ENCODE measurements at regions not wholly inside any gene's neighbourhood (a gene's known extent, or its start where the extent isn't known, plus 50 kb on each side); places are given as distances from the start of the nearest gene placed in this dataset. TPM values are rescaled to one million over a fixed set of nuclear protein-coding genes. Genes with fewer than 3 reads are reported as not detected.
A peak's percentile ranks its signal among the peaks of the same experiment; 100 is the strongest.
"Not testable (repeated sequence)": the region's sequence is repeated elsewhere in the genome, so short reads cannot be mapped to it uniquely, and the experiment has no call there.

- Mint-ChIP-seq H3K27ac (ENCODE audit: unreplicated experiment) (no peak overlapping the region), H3K4me1 (peaks cover 28% of the 10 kb centered on the region), H3K27me3 (ENCODE audit: low read depth) (peaks cover 7% of the 10 kb centered on the region), H3K36me3 (ENCODE audit: low read depth) (no peaks in the 10 kb centered on the region), H3K4me3 (no peak overlapping the region), H3K9me3 (peaks cover 9% of the 10 kb centered on the region)
- no peak for DNase-seq (ENCODE audit: low read depth, low spot score)
- TF ChIP-seq CTCF (conservative IDR thresholded peaks at IDR 0.05): no peak
Observed at GRCh38 chrX:2554891-2555290, 54.1 kb upstream of the DHRSX start.

GRCh38 chrX:2554066-2554465, 53.3 kb upstream of the DHRSX start:
- not testable (repeated sequence) for H3K27me3 Mint-ChIP-seq (ENCODE audit: low read depth); DNase-seq (ENCODE audit: low read depth, low spot score); H3K9me3 Mint-ChIP-seq; H3K36me3 Mint-ChIP-seq (ENCODE audit: low read depth); H3K4me3 Mint-ChIP-seq
- H3K27ac Mint-ChIP-seq (ENCODE audit: unreplicated experiment): peak overlapping the region; percentile 36
- peaks cover 37% of the 10 kb centered on the region for H3K4me1 Mint-ChIP-seq

GRCh38 chrX:2552621-2553201, 51.9 kb upstream of the DHRSX start:
- no peak for DNase-seq (ENCODE audit: low read depth, low spot score)
- no peaks in the 10 kb centered on the region for H3K27me3 Mint-ChIP-seq (ENCODE audit: low read depth)
- no peak overlapping the region for H3K4me3 Mint-ChIP-seq
- peaks cover 41% of the 10 kb centered on the region for H3K4me1 Mint-ChIP-seq
- peak overlapping the region; percentile 82 for H3K27ac Mint-ChIP-seq (ENCODE audit: unreplicated experiment)
- H3K36me3 Mint-ChIP-seq (ENCODE audit: low read depth): no peaks in the 10 kb centered on the region
- peaks cover 8% of the 10 kb centered on the region for H3K9me3 Mint-ChIP-seq
- no peak for TF ChIP-seq CTCF (conservative IDR thresholded peaks at IDR 0.05)

DNA sequence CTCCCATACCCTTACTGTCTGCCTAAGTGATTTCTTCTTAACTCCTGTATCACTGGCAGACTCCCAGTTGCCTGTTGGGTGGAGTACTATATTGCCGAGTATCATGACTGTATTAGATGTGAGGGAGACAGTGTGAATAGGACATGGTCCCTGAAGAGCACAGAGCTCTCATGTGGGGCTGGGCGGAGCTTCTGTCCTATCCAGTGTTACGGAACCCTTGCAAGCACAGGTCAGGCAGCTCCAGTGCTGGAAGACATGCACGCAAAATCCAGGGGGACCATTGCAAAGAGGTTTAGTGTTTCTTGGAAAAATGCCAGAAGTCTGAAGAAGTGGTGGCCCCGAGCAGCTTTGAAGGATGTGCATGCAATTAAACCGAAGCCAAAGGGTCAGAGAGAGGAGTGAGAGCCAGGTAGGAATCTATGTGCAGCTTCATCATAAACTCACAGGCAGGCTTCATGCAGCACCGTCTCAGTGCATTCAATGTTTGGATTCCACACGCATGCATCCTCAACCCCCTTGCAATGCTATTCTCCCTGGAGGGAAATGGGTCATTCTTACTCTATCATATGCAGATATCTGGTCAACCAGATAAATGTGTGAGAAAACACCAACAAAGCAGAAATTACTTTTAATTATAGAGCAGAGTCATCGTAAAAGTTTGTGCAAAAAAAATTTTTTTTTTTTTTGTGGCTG, 49.7 kb upstream of the DHRSX start:
- Mint-ChIP-seq H3K27me3 (ENCODE audit: low read depth) (no peaks in the 10 kb centered on the region), H3K9me3 (peaks cover 14% of the 10 kb centered on the region), H3K4me3 (no peak overlapping the region), H3K4me1 (peaks cover 41% of the 10 kb centered on the region), H3K36me3 (ENCODE audit: low read depth) (no peaks in the 10 kb centered on the region), H3K27ac (ENCODE audit: unreplicated experiment) (no peak overlapping the region)
- DNase-seq (ENCODE audit: low read depth, low spot score): no peak
- TF ChIP-seq CTCF (conservative IDR thresholded peaks at IDR 0.05): no peak

Small RNAs in the stretch of these regions (microRNA-seq; reads per million reads assigned to microRNA genes)
- not detected for gene MIR6089
